ENCODE measurements at regions not wholly inside any gene's neighbourhood (a gene's known extent, or its start where the extent isn't known, plus 50 kb on each side); places are given as distances from the start of the nearest gene placed in this dataset.

GRCh38 chr2:219929835-219930234 lies 302.4 kb downstream of the SLC4A3 start:
- TF ChIP-seq SUZ12 (IDR thresholded peaks at IDR 0.05) (no peak), NFRKB (IDR thresholded peaks at IDR 0.05) (no peak), ZNF384 (IDR thresholded peaks at IDR 0.05) (no peak)

Data from HEK293T (cell line).